NCI-H128 (cell line): ENCODE measurements at regions not wholly inside any gene's neighbourhood (a gene's known extent, or its start where the extent isn't known, plus 50 kb on each side); places are given as distances from the start of the nearest gene placed in this dataset.

ENCODE experiments used
- DNase-seq: peaks from one replicate; lab custom pipeline; 2025; ENCODE audit not compliant: unreplicated experiment; lab: John Stamatoyannopoulos, UW

DNA sequence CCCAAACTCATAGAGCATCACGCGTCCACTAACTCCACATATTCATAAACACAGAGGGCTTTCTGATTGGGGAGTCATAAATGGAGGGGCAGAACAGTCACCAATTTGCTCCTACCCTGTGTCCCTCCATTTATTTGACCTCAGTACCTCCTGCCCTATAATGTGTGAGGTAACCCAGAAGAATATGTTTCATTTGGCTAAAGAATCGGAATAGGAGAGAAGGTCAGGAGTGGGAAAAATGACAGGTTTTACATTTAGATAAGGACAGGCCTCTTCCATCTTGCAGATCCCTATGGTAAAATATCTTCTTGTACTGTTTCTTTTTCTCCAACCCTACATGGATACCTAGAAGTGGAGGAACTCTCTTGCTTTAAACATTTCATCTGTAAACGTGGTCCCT is 578.0 kb downstream of the TUSC7 start:
- no peak for DNase-seq

DNA sequence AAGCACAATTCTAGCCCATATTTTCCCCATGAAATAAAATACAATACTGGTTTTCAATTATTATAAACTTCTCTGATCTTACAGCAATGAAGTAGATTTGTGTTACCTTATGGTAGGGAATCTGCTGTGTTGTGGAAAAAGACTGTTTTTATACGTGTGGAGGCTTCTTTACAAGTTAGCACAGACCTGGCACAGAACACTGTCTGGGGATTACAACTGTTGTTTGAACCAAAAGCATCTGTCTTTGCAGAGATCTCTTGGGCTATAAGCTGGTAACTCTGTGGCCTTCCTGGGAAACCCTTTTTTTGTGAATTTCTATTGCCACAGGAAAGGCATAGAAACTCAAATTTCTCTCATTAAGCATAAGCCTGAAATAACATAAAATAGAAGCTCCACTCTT is 581.9 kb downstream of the TUSC7 start:
- DNase-seq: no peak

DNA sequence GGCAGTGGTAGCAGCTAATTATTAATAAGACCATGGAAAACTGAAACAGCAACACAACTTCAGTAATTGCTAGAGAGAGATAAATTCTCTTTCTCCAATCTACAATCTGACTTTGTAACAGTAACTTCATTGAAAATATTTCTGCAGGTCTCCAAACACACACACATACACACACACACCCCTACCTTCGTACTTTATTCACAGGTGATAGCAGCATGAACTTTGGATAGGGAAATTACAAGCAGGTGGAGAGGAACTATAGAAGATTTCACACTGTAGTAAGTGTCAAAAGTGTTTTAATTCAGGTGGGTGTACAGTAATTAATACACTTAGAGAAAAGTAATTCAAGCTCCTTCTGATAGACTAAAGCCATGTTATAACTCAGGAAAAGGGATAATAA is 587.5 kb downstream of the TUSC7 start:
- DNase-seq: no peak

DNA sequence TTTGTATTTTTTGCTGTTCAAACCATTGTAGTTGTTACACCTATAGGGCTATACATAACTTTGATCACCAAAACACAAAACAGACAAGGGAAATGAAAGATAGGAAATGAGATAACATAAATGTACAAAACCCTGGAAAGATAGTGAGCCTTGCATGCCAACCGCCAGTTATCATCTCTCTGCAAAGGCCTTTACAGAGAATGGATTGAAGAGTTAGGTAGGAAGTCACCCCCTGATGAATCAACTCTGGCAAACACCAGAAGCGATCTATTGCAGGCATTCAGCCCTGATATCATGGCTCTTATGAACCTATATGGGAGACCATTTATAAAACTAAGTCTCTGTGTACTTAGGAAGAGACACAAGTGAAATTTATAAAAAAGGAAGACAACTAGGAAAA is 588.0 kb downstream of the TUSC7 start:
- no peak for DNase-seq

DNA sequence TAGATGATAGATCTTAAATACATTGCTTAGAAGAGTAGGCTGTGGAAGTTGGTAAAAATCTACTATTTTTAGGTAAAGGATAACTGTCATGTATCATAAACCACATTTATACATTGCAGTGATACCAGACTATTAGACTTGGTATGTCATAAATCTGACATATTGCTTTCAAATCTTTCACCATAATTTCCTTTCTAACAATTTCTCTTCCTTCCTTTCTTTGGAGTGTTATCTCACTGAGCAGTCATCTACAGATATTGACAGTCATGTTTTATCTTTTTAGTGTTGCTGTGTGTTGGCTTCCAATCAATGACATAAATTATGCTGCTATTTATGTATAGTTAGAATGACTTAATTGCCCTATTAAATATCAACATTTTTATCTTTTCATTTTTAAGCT is 588.7 kb downstream of the TUSC7 start:
- no peak for DNase-seq

DNA sequence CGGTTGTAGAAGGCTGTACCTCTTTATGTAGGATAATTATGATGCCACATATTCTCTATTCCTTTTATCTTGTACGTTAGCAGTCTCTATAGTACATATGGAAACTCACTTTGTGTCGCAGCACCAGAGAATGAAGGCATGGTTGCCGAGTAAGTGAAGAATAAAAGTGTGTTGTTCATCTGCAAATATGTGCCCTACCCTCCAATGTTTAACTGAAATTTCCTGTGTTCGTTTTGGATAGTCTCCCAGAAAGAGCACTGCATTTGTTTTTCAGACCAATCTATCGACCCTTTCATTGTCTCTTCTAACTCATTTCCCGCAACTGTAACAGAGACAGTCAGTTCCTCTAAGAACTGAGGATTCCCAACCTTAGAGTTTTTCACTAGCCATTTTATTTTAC is 592.8 kb downstream of the TUSC7 start:
- no peak for DNase-seq

DNA sequence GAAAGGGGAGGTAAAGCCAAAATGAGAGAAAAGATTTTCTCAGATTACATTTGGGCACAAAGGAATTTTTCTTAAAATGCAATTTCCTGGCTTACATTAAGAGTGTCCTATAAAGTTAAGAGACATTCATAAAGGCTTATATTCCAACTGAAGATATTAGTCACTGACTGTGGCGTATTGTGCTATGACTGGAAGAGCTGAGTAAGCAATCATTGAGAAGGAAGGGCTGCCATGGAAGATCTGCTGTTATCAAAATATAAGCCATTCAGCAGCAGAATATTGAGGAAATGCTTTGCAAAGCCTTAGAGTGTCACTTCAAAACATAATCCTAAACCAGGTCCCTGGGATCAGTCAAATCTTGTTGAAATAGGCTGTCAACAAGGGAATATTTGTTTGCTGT is 593.9 kb downstream of the TUSC7 start:
- DNase-seq: no peak

DNA sequence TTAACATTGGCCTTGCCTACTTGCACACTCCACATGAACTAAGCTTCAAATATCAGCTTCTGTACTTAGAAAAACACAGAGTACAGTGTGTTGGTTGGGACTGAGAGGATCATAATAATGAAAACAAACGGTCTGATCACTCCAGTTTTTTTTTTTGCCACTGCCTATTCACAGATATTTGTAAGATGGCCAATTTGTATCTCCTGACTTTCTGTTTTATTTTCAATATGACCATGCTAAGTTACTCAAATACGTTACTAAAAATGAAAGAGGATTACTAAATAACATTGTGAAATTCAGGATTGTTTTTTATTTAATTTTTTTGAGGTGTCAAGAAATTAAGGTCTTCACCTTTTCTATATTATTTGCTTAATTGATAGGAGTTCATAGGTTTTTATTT is 595.1 kb downstream of the TUSC7 start:
- no peak for DNase-seq

DNA sequence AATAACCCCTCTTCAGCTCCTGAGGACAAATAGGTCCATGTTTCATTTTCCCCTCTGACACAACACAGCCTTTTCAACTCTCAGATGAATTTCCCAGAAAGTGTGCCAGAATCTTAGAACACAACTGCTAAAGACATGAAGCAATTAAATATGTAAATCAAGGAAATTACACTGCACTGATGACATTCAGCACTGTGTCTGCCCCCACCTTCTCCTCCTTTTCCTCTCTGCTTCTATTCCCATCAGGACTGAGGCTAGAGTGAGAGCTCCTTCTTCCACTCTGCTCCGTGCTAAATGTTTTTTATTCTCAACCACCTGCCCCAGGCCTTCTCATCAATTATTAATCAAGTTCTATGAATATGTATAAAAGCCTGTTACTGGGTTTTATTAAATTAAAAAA is 596.1 kb downstream of the TUSC7 start:
- no peak for DNase-seq

DNA sequence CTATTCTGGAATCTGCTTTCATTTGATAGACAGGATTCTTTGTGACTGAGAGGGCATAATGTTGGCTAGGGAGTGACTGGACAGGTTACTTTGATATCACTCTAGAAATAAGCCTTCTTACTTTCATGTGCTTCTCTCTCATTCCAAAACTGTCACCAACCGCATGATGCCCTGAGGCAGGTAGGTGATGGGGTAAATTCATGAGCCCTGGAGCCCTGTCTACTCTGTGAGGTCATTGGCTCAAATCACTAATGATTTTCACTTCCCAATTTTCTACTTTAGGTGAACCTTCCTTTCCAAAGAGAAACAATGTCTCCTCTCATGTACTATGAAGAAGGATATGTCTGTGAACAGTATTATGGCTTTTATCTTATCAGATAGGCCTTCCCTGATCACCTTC is 596.7 kb downstream of the TUSC7 start:
- DNase-seq: no peak

DNA sequence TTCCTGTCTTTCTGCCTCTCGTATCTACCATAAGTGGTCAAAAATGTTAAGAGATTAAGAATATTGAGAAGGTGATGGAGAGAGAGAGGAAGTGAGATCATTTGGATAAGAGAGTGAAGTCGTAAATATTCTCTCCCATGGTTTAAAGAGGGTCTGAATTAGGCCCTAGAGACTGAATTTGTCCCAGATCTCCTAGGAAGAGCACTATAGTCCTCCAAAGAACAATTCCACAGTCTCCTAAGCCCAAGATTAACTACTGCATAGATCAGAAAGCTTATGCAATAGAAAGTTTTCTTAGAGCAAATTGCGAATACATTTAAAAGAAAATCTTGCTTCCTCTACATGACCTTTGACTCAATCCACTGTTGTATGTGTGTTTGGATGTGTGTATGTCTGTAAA is 598.8 kb downstream of the TUSC7 start:
- no peak for DNase-seq

DNA sequence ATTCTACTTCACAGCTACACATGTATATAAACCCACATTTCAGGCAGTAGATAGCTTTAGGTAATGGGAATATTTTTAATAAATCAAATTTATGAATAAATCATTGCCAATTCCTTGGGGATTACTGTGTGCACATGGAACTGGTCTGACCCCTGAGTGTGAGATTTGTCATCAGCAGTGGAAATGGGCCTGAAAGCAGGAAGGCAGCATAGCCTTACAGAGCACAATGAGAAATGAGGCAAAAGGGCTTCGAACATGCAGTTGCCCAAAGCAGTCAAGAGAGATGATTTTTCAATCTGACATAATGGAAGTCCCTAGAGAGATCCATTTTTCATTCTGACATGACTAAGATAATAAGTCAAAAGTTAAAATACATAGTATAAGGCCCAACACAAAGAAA is 599.2 kb downstream of the TUSC7 start:
- DNase-seq: no peak

DNA sequence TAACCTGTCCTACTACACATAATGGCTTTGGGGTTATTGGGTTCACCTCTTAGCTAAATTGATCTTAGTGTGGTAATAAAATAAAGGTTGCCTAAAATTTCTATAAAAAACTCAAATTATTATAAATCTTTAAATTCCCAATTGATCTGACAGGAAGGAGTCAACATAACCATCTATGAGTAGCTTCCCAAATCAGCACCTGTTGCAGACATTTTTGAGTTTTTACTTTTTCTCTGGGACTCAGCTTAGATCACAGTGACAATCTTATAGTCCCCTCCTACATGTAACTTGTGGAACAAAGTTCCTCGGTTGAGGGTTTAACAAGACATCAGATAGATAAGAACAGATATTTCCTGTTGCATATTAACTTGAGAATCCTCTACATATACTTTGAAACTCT is 601.0 kb downstream of the TUSC7 start:
- no peak for DNase-seq

DNA sequence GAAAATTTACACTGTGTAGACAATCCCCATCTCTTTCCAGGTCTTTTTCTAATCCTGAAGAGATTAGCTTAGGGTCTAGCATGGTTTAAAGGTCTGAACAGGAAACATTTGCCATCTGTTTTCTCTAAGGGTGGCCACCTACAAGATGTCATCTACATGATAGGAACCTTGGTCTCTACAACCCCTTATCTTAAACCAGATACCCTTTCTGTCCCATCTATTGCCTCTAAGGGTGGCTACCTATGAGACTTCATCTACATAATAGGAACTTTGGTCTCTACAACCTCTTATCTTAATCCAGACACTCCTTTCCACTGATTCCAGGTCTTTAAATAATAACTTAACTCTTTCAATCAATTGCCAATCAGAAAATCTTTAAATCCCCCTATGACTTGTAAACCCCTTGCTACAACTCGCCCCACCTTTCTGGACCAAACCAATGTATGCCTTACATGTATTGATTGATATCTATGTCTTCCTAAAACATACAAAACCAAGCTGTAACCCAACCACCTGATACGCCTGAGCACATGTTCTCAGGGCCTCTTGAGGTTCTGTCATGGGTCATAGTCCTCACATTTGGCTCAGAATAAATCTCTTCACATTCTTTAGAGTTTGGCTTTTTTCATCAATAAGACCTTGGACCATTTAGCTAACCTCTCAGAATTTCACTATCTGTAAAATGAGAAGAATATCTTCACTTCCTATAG is 605.0 kb downstream of the TUSC7 start:
- no peak for DNase-seq

DNA sequence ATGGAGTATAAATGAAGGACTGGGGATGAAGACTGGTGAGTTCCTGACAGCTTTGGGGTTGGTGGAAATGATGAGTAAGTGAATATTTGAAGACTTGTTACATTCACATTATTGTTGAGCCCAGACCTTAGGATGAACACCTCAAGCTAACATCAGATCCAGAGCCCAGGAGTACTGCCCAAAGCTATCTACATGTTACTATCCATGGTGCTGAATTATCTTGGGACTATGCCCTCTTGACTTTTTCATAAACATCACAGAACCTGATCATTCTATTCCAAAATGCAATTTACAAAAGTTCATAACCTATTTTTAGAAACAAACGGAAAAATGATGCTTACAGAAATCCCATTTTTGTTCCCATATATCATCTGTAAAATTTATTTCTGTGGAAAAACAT is 613.3 kb downstream of the TUSC7 start:
- no peak for DNase-seq

DNA sequence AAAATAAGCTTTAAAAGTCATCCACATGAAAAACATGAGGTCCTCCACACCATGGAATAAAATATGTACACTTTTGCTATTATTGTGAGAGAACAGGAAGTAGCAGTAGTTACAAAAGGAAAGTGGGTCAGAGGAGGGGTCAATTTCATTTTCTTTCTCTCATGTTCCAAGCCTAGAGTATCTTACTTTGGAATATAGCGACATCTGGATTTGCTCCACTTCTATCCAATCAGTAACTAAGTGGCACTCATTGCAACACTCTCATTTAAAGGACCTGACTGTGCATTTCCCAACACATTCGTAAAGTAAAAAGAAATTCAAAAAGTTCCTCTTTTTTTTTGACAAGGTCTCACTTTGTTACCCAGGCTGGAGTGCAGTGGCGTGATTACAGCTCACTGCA is 637.3 kb downstream of the TUSC7 start:
- DNase-seq: no peak

DNA sequence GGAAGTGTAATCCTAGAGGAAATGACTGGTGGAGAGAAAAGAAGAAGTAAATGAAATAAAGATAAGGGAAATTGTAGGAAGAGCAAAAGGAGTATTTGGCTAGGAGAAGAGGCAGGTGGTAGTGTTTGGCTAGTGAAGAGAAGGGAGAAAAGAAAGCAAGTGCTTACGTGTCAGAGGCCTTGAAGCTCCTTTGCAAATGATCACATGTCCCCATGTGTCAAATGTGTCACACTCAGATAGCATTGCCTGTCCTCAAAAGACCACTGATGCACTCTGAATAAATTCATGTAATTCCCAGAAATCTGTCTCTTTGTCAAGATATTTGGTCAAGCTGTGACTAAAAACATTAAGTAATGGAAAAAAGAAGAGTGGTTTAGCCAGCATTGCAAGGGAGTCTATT is 639.3 kb downstream of the TUSC7 start:
- DNase-seq: no peak

DNA sequence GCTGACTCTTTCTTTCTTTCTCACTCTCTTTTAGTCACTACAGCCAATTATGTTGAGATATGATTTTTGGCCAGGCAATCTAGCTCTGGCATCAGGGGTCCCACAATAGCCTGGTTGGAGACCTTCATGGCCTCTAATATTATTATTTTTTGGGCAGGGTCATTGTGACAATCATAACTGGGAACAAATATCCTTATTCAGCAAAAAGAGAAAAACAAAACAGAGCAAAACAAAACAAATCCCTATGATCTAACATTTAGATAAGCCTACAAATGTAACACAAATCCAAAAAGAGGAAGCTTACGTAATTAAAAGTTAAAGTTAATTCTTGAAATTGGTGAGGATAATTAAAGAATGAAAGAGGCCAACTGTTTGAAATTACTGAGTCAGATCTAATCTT is 640.0 kb downstream of the TUSC7 start:
- DNase-seq: no peak

DNA sequence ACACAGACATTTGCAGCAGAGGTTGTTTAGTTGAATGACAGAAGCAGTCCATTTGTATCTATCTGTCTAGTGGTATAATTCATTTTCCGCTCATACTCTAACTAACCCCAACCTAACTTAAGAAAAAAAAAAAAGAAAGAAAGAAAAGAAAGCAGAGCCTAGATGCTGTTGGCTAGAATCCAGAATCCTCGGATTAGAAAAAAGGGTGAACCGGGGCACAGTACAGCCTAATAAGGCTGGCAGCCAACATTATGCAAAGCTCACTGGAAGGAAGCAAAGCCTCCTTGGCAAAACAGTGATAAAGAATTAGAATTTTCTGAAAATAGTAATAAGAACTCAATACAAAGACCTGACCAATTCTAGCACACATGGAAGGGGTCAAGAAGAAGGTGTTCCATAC is 640.8 kb downstream of the TUSC7 start:
- DNase-seq: no peak

DNA sequence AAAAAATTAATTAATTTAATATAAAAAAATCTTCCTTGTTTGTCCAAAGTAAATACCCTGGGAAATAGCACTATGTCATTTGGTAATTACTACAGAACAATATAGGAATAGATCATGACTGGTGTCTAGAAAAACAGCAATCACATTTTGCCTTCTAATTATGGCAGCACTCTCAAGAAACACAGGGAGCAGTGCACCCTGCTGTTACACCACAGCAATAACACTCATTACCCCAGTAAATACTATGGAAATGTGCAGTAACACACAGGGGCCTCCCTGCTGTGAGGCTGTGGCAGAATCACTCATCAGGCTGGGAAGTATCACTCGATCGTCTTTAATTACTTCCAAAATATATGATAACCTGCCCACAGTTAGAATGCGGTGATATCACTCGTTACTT is 646.0 kb downstream of the TUSC7 start:
- no peak for DNase-seq

DNA sequence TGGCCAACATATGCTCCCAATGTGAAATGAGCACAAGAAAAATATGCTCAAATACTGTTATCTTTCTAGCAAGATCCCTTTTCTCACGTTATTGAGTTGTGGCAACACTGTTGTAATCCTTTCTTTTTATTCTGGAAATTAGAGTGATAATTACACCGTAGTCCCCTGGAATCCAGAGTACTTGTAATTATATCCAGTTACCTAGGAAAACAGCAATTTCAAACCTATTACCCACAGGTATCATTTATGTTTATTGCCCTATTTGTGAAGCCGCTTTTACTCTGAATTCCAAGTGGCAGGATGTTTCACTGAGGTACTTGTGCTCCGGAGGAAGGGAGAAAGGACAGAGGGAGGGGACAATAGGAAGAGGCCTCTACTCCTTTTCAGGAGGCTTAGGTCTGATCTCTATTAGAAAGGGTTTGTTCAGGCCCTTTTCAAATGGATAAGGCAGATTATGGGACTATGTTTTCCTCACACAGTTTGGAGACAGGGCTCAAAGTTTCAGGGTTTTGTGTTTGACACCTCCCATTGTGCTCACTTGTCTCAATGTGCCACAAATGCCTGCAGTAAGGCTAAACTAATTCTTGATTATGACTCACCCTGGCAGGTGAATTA is 646.6 kb downstream of the TUSC7 start:
- no peak for DNase-seq

DNA sequence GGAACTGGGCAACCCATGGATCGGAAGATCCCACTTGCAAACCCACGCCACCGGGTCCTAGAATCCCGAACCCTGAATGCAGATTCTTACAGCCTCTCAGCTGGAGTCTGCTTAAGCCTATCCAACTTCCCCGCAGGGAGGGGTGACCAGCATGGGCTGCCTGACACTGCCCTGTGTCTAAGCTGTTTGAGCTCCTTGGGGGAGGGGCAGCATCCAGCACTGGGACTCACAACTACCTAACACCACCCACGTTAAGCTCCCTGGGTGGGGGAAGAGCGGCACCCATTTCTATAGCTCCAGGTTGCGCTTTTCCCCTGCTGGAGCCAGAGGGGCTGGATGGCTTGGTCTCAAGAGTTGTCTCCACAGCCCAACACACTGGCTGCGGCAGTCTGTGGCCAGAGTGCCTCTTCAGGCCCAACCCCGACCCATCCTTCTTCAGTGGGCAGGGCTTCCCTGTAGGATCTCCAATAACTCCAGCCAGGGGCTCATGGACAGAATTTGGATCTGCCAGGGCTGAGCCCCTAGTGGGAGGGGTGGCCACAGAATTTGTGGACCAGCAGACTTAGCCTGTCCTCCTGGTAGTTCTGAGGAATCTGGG is 649.2 kb downstream of the TUSC7 start:
- DNase-seq: no peak

DNA sequence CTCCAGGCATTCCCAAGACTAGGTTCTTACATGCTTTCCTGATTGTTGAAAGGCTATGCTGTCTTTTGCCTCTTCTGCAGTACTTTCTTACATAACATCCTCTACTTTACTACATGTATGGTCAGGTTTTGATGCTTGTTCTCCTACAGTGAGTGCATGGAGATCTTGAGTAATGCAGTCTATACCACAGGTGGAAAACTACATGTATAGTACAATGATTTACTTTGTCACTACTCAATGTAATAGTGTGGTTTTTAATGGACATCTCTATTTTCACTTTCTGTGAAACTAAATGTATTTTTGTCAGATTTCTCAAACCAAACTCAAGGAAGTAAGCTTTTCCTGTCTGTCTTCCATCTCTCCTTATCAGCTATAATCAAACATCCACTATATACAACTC is 657.0 kb downstream of the TUSC7 start:
- no peak for DNase-seq
